ENCODE measurements at regions not wholly inside any gene's neighbourhood (a gene's known extent, or its start where the extent isn't known, plus 50 kb on each side); places are given as distances from the start of the nearest gene placed in this dataset.

- TF ChIP-seq CTCF (IDR thresholded peaks at IDR 0.05; ENCODE audit: low read depth, low read length) (no peak), POLR2A (IDR thresholded peaks at IDR 0.05; ENCODE audit: extremely low read depth, insufficient read length) (no peak)
- TF ChIP-seq, protein P1, sequence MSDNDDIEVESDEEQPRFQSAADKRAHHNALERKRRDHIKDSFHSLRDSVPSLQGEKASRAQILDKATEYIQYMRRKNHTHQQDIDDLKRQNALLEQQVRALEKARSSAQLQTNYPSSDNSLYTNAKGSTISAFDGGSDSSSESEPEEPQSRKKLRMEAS (IDR thresholded peaks at IDR 0.05; ENCODE audit: low read depth, low read length), result no peak
Observed at GRCh38 chr5:24161559-24161958, 483.2 kb downstream of the CDH10 start.
